ENCODE measurements at regions not wholly inside any gene's neighbourhood (a gene's known extent, or its start where the extent isn't known, plus 50 kb on each side); places are given as distances from the start of the nearest gene placed in this dataset.

- TF ChIP-seq, protein P1, sequence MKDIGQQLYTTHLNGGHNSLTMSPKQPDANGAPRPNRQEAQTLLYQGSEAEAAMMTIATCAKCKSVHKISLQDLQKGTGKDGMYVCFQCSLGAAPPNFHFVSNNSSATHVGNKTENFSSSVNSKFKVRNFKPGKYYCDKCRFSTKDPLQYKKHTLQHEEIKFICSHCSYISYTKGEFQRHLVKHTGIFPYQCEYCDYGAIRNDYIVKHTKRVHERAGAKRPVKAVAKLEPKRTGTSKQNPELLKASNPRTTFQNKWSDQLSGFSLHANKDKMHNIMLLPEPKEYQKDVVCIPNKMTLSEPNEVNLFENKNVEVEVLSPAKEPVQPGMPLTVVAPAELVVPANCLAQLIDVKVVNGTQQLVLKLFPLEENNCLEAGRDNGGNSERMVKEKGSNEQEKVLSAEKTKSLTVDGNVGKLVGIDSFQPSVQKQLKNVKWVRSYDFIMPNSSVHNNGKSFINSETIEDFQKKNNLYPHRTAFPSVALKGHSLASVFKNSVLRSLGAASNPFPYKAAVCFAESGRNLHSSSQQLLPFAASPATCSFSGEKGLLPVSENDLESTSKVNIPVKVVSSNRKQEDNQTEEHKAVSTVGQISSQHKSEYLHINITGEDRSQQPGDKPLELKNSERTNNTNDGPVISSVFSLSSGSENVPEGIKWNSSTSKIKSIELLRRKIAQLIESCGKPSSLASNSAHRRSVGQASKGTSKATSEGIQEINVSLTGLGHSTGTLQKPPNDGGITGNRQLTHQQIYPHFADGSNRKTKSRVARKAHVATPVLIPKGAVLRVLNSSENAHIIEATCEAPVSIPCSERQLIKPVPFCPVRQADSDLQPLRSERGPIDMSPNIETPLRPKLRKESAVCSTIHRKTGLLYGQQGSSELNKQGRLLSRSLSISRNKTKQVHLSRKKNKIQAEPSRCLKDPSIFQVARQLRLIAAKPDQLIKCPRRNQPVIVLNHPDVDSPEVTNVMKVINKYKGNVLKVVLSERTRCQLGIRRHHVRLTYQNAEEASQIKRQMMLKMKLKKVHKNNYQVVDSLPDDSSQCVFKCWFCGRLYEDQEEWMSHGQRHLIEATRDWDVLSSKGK (CRISPR knock-in tag; IDR thresholded peaks at IDR 0.05): no peak
- TF ChIP-seq CBFB (CRISPR knock-in tag; IDR thresholded peaks at IDR 0.05) (no peak), RAD51 (IDR thresholded peaks at IDR 0.05; ENCODE audit: borderline replicate concordance, low read depth) (no peak), MTA1 (IDR thresholded peaks at IDR 0.05; ENCODE audit: borderline replicate concordance) (peak; percentile 94), NFXL1 (CRISPR knock-in tag; IDR thresholded peaks at IDR 0.05) (no peak), SREBF2 (CRISPR knock-in tag; IDR thresholded peaks at IDR 0.05) (no peak), ZNF124 (CRISPR knock-in tag; IDR thresholded peaks at IDR 0.05) (no peak), CUX1 (CRISPR knock-in tag; IDR thresholded peaks at IDR 0.05) (no peak), MAZ (CRISPR knock-in tag; conservative IDR thresholded peaks at IDR 0.05 in 1 of 2, IDR thresholded peaks at IDR 0.05 in 1 of 2) (no peak), PHB (CRISPR knock-in tag; IDR thresholded peaks at IDR 0.05) (no peak), ZNF239 (CRISPR knock-in tag; IDR thresholded peaks at IDR 0.05) (no peak), ZBTB43 (CRISPR knock-in tag; IDR thresholded peaks at IDR 0.05) (no peak), ZNF263 (CRISPR knock-in tag; IDR thresholded peaks at IDR 0.05; ENCODE audit: borderline replicate concordance) (no peak), ZNF408 (CRISPR knock-in tag; IDR thresholded peaks at IDR 0.05; ENCODE audit: low read depth) (no peak), DPF2 (IDR thresholded peaks at IDR 0.05) (peak; percentile 18; the same call in 1 of the 2 replicates), SIRT6 (IDR thresholded peaks at IDR 0.05; ENCODE audit: low read depth, low read length) (no peak), ELF4 (CRISPR knock-in tag; IDR thresholded peaks at IDR 0.05) (no peak), ZNF175 (CRISPR knock-in tag; IDR thresholded peaks at IDR 0.05; ENCODE audit: low read depth) (no peak; the same call in 1 of the 2 replicates), PTRF (tag; IDR thresholded peaks at IDR 0.05) (no peak), KAT8 (IDR thresholded peaks at IDR 0.05; ENCODE audit: low read depth) (no peak), ZNF707 (CRISPR knock-in tag; conservative IDR thresholded peaks at IDR 0.05) (no peak)
Measured at GRCh38 chr20:23193801-23194384, 107.8 kb upstream of the CD93 start (continued).
